Hepatocyte (in vitro differentiated cells): ENCODE measurements at regions not wholly inside any gene's neighbourhood (a gene's known extent, or its start where the extent isn't known, plus 50 kb on each side); places are given as distances from the start of the nearest gene placed in this dataset.

Experiments used
- CTCF ChIP-seq: fragments of 200-600 bp; sonication (generic); IDR thresholded peaks from 2 replicates; pipeline ENCODE4 v1.5.1; 2016; ENCODE audit warnings: antibody characterized with exemption, mild to moderate bottlenecking; ENCODE audit not compliant: poor library complexity
- EZH2 ChIP-seq: fragments of 200-600 bp; sonication (generic); IDR thresholded peaks from 2 replicates; pipeline ENCODE4 v1.6.1; 2016; ENCODE audit warnings: antibody characterized with exemption, mild to moderate bottlenecking, borderline replicate concordance
- EZH2phosphoT487 ChIP-seq: fragments of 200-600 bp; sonication (generic); IDR thresholded peaks from one replicate; pipeline ENCODE4 v1.6.1; 2018; ENCODE audit warnings: antibody characterized with exemption, mild to moderate bottlenecking, low read depth, moderate library complexity; ENCODE audit not compliant: unreplicated experiment, severe bottlenecking

- TF ChIP-seq CTCF (no peak), EZH2phosphoT487 (no peak), EZH2 (no peak)
Observed at GRCh38 chr2:7707723-7708122, 790.5 kb downstream of the RNF144A start.
